Breast epithelium (tissue), 3 donors: ENCODE measurements at regions not wholly inside any gene's neighbourhood (a gene's known extent, or its start where the extent isn't known, plus 50 kb on each side); places are given as distances from the start of the nearest gene placed in this dataset.

Experiments used
- POLR2A ChIP-seq: fragments of 450-650 bp; IDR thresholded peaks from one replicate; pipeline ENCODE4 v1.6.1; 2016; ENCODE audit warnings: antibody characterized with exemption, mild to moderate bottlenecking, moderate library complexity
- POLR2AphosphoS5 ChIP-seq, 3 donors: sonication (generic); formaldehyde crosslinking; IDR thresholded peaks; one replicate each; pipeline ENCODE4 v1.6.1; 2017; ENCODE audit warnings: antibody characterized with exemption in 3 of 3
- TF ChIP-seq, protein P1 (sequence below), 3 donors: fragments of 450-650 bp; IDR thresholded peaks; one replicate each; pipeline ENCODE4 v1.5.1; 2016 to 2017; ENCODE audit warnings: antibody characterized with exemption in 3 of 3, mild to moderate bottlenecking in 3 of 3, moderate library complexity in 3 of 3

DNA sequence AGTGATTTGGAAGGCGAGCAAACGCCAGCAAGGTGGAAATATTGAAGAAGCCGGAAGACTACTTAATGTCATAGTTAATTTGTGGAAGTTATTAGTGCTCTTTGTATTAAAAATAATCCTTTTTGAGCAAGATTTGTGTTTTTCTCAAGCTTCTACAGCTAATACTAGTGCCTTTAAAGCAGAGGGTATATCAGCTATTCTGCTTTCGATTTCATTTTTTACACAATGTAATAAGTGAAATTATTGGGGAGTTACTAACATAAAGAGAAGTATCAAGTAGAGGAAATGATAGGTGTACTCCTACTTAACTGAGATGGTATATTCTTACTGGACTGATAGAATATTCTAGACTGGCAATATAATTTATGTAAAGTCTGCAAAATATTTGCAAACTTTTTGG lies 392.4 kb upstream of the DCN start:
- TF ChIP-seq POLR2A (no peak), POLR2AphosphoS5 (IDR thresholded peaks at IDR 0.05) (no peak)
- TF ChIP-seq, protein P1, sequence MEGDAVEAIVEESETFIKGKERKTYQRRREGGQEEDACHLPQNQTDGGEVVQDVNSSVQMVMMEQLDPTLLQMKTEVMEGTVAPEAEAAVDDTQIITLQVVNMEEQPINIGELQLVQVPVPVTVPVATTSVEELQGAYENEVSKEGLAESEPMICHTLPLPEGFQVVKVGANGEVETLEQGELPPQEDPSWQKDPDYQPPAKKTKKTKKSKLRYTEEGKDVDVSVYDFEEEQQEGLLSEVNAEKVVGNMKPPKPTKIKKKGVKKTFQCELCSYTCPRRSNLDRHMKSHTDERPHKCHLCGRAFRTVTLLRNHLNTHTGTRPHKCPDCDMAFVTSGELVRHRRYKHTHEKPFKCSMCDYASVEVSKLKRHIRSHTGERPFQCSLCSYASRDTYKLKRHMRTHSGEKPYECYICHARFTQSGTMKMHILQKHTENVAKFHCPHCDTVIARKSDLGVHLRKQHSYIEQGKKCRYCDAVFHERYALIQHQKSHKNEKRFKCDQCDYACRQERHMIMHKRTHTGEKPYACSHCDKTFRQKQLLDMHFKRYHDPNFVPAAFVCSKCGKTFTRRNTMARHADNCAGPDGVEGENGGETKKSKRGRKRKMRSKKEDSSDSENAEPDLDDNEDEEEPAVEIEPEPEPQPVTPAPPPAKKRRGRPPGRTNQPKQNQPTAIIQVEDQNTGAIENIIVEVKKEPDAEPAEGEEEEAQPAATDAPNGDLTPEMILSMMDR (IDR thresholded peaks at IDR 0.05): no peak
